H4 (cell line): ENCODE measurements at regions not wholly inside any gene's neighbourhood (a gene's known extent, or its start where the extent isn't known, plus 50 kb on each side); places are given as distances from the start of the nearest gene placed in this dataset.

Experiments used
- DNase-seq: peaks from one replicate; pipeline ENCODE4 v3.0.0-alpha.2; 2015; ENCODE audit warnings: low spot score

DNA sequence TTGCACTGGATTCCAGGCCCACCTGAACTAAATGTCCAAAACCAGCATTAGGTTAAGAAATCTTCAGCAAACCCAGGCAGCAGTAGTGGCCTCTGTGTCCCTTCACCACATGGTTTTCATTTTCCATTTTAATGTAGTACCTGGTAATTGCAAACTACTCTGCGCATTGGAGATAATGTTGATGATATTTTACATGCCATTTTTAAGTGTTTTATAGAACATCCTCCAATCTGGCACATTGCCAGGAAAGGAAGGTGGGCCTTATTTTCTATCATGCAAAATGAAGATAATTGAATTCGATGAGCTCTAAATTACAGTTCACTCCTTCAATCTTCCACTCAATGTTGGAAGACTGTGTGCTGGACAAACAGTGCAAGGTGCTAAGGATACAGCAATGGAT lies 89.5 kb downstream of the ZC3H11B start:
- no peak for DNase-seq

DNA sequence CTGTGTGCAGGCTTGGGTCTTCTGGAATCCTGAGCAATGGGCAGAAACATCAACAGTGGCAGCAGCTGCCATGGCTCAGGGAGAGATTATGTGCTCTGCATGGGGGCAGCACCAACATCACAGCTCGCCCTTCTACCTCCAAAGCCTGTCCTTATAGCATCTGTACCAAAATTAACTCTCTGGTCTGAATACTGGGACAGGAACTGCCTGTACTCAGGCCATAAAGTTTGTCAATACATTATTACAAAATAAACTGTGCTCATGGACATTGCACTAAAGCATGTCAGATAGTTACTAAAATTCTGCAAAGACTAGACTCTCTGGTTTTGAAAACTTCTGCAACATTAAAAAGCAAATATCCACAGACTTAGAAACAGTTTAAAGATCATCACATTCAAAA lies 91.6 kb downstream of the ZC3H11B start:
- no peak for DNase-seq

DNA sequence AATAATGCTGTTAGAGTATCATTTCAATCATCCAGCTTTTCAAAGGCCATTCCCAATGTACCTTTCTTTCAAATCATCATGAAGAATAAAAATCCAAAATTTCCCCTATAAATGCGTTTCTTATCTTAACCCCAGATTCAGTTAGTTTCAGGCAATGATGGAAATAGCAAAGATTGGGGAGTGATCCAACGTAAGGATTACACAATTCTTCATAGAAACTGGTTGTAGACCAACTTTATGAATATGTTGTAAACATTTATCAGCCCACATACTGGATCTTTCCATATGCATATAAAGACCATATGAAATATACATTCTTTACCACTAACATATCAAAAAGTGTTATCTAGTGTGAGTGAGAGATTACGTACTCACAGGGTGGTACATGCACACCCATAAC lies 92.7 kb downstream of the ZC3H11B start:
- no peak for DNase-seq

DNA sequence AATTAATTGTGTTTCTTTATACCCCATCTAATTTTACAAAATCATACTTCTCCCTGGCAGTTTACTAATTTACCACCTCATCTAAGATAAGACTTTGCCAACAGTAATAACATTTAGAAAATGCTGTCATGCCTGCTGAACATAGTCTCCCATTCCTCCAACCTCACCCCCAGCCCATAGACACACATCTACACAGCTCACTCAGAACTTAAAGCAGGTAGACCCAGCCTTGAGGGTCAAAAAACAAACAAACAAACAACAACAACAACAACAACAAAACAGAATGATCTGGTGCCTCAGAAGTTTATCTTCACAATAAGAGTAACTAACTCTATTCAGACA lies 94.0 kb downstream of the ZC3H11B start:
- DNase-seq: no peak

DNA sequence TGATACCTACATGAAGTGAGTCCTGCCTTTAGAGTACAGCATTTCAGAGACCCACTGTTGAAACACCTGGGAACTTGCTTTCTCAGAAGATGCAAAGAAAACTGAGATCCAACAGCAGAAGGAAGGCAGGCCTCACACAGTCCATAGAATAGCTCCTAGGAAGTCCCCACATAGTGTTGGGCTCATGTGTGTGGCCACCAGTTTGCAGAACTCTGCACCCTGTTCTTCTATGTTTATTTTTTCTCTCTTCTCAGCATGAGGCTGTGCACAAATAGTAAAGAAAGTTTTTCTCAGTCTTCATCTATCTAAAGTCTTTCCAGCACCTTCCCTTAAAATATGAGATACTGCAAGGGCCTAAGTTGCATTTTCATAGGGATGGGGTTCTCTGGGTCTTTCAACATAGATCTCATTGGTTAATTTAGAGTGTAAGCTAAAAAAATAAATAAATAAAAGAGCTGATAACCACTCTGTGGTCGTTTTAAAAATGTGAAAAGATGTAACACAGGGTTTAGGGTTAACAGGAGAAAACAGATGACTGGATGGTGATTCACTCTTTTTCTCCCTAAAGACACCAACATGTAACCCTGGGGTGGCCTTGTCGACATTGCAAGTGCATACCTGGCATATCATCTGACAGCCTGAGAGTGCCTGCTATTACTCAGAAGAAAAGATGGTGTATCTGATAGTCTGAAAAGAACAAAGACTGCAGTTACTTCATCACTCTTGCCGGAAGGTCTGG lies 94.6 kb downstream of the ZC3H11B start:
- peak; percentile 52 for DNase-seq

DNA sequence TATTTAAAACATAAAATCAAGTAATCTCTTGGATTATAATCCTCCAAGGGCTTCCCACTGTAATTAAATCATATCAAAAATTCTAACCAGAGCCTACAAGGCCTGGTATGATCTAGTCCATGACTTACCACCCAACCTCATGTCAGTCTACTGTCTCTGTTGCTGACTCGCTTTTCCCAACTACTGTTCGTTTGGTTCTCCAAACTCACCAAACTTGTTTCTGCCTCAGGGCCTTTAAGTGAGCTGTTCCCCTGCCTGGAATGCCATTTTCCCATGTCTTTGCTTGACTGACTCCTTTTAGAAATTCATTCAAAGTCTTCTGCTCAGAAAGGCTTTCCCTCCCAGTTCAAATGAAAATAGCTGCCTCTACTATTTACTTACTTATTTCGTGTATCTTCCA lies 95.9 kb downstream of the ZC3H11B start:
- DNase-seq: no peak

DNA sequence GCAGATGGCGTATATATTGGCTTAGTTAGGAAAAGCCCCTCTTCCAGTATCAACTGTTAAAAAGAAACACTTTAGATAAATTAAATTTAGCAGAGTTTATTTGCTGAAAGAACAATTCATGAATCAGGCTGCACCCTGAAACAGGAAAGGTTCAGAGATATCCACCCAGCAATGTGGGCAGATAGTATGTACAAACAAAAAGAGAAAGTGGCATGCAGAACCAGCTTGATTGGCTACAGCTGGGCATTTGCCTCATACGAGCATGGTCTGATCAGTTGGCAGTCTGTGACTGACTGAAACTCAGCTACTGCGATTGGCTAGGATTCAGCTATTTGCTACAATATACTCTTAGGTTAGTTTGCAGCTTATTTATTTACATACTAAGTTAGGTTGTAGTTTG lies 98.2 kb downstream of the ZC3H11B start:
- peak; percentile 43 for DNase-seq

DNA sequence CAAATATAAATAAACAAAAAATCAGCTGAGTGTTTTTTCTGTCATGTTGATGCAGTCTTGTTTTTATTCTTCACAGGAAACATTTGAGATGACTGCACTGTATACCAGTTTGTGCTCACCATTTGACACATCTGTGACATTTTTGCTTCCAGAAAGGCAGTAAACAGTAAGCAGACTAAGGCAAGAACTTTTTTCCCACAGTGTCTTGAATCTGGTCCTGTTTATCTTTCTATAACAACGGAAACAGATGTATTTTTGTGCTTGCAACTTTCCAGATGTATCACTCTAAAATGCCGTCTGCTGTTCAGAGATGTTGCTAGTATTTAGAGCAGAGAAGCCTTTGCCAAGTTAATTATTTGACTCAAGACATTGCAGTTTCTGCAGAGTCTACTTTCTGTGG lies 105.5 kb downstream of the ZC3H11B start:
- DNase-seq: no peak

DNA sequence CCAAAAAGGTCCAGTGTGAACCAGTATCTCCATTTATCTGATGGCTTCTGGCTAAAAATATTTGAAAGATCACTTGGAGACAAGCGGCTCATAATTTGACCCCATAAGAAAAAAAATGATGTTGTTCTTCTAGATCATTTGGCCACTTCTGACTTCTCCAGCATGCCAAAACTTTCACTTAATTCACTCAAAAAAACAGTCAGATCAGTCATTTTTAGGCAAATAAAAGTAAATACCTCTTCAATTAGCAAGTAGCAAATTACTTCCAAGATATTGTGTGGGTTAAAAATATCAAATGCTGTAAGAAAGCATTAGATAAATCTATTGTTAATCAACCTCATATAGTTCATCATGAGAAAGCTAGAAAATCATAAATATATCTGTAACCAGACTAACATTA lies 106.0 kb downstream of the ZC3H11B start:
- DNase-seq: no peak

DNA sequence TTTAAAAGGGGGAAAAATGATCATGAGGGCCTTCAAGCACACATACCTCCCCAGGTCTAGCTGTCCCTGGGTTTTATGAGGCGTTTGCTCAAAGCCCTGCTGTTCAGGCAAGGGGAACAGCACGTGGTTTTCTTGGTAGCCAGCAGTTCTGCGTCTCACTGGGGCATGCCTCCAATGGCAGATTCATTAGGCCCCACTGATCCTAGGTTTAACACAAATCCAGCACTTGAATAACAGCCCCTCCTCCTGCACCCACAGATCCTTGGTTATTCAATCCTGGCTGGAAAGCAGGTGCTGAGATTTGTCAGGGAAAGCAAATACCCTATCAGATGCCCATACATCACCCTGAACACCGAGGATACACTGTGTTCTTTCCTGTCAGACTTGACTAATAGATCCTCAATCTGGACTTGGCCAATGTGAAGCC lies 106.4 kb downstream of the ZC3H11B start:
- no peak for DNase-seq

DNA sequence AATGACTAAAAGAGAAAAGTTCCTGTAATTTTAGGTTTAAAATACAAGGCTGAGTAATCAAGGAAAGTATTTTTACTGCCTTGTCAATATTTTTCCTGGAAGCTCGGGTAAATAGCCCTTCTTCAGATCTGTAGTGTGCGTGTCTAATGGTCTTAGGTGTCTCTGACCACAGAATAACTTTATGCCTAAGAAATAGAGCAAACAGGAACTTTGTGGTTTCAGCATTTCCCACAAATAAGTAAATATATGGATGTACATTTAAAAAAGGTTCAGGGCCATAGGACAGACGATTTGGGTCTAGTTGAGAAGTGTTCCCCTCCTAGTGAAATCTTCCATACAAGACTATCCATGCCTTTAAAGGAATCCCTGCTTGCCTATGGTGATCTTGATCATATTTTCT lies 107.0 kb downstream of the ZC3H11B start:
- peak; percentile 65 for DNase-seq

DNA sequence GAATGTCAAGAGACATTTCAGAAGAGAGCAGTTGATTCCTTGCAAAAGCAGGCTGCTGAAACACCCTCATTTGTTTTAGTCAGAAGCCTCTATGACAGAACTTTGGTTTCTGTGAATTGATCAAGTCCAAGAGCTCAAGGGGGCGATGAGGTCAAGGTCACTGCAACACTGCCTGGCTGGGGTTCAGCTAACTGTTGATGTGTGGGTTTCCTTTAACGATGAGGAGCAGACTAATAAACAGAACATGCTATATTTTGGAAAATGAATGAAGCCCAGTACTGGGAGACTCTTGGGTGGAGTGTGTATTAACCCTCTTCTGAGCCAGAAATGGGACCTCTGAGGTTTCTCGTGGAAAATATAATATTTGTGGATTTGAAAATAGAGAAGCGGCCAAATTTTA lies 109.3 kb downstream of the ZC3H11B start:
- DNase-seq: no peak

DNA sequence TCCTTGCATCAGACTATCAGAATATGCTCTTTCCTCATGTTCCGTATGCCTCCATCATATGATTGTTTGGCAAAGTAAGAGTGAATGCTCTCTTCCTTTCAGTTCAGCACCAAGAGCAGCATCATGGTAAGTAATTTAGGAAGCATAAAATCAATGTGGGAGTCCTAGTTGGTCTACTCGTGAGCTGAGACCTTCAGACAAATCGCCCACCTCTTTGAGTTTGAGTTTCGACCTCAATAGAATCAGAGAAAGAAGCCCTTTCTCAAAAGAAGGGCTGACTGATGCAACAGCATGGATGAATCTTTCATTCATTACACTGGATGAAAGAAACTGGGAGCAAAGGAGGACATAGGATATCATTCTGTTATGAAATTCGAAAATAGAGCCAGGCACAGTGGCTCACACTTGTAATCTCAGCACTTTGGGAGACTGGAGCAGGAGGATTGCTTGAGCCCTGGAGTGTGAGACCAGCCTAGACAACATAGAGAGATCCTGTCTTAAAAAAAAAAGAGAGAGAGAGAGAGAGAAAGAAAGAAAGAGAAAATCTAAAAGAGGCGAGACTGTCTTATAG lies 112.5 kb downstream of the ZC3H11B start:
- no peak for DNase-seq

DNA sequence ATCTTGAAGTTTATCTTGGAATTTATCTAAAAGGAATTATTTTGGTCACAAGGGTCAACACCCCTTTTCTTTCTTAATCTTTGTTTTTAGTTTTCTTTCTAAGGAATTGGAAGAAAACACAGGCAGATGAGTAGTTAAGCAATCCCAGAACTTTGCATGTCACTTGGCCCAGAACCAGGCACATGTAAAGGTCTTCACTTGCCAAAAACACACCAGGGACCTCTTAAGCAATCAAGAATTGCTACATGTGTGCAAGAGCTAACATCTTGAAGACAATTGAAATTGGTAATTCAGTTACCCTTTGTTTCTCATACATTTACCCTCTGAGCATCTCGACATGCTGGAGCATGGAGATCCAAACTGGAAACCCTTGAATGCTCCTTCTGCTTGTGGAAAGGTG lies 114.2 kb downstream of the ZC3H11B start:
- DNase-seq: no peak

DNA sequence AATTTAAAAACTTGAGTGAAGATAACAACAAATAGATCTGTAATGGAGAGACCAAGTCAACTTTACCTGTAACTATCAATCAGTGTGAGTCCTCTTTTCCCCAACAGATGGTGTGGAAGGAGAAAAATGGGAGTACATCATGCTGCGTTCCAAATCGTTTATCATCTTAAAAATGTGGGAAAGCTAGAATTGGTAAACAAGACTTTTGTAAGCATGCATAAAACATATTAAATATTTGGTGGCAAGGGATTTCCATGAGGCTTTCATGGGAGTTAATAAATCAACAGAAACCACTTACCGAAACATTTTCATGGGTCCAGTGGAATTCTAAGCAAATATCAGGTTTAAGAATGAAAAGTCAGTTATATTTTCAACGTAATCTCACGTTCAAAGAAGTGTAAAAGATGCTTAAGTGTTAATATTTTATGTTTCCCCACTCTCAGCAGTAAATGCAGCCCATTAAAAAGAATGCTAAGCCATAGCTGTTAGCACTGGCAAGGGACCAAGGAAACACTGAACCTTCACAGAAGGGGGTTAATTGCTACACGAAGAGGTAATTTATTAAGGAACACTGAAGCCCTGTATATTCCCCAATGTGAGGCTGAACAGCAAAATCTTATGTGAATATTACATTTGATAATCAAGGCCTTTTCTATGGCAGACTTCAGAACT lies 117.0 kb downstream of the ZC3H11B start:
- DNase-seq: no peak

DNA sequence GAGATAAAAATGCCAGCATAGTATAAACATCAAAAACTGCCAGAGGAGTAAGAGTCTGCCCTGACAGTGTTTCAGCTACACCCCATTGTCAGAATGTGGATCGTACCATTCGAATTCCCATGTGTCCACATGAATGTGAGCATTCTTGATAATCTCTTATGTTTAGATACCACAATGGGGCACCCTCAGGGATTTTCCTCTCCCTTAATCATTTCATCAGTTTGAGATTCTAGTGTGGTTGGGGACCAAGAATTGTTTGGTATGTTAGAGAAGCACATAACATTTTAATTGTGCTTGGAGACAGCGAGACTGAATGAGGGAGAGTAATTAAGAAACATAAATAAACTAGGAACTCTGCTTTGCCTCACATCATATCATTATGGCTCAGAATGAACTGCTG lies 120.2 kb downstream of the ZC3H11B start:
- DNase-seq: no peak

DNA sequence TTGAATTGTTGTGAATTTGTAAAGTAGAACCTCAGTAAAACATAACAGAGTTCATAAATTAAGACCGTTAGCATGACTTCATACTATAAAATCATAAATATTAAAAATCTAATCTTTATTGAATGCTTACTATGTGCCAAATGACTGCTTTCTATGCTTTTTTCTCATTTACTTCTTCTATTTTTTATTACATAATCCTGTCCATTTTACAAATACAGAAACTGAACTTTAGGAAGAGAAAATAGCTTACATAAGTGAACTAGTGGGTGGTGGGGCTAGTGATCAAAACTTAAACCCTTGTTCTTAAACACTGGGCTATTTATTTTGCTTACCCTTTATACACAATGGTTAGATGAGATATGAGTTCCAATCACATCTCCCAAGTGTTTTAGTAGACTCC lies 122.3 kb downstream of the ZC3H11B start:
- DNase-seq: no peak

DNA sequence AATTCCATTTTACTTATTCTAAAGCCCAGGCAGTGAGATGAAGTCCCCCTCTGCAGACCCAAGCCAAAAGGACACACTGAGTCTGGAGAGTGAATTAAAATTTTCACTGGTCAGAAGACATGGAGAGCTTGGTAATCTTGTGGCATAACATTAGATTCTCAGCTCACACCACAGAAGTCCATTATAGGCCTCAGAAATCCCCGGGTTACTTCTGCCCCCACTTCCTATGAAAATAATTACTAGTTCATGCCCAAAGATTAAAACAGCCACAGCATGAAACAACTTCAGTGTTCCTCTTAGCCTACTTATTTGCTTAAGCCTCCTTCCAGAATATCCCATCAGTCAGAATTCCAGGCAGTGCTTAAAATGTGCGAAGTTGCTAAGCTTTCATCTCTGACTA lies 123.3 kb downstream of the ZC3H11B start:
- DNase-seq: no peak

DNA sequence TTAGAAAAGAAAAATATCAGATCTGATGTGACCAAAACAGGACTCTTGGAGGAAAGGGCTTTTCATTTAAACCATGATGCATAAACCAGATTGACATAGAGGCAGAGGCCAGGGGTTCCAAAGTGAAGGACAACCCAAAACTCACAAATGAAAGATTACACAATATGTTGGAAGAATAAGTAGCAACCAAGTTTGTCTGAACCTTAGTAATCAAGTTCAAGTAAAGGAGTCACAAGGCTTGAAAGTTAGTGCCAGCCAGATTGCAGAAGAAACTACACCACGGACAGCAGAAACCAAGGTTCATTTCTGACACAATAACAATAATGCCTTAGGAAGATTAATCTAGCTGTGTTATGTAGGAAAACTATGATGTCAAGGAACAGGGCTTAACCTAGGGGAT lies 124.6 kb downstream of the ZC3H11B start:
- DNase-seq: no peak

DNA sequence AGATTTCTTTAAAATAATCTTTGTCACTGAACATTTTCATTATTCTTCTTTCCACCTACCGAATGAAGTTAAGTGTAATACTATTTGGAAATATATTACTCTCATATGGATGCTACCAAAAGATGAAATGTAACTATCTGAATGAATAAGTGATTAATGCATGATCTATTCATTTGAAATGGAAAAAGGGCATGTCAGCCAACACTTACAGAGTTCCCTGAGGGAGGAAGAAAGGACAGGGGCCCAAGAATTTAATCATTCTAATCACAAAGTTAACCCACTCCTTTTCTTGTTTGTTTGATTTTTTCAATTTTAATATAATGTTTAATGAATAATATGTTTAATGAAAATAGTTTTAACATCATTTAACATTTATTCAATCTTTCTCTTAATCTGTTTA lies 129.4 kb downstream of the ZC3H11B start:
- no peak for DNase-seq

DNA sequence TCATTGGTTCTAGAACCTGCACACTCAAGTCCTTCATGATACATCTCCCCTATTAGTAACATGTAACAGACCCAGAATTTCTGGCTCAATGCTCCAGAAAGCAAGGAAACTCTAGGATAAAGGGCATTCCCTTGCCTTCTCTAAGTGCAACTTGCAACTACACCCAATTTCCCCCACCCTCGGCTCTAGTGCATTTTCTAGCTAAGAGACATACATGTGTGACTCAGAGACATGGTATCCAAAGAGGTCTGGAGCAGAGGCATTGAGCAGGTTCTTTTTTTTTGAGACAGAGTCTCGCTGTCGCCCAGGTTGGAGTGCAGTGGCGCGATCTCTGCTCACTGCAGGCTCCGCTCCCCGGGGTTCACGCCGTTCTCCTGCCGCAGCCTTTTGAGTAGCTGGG lies 132.9 kb downstream of the ZC3H11B start:
- DNase-seq: no peak

DNA sequence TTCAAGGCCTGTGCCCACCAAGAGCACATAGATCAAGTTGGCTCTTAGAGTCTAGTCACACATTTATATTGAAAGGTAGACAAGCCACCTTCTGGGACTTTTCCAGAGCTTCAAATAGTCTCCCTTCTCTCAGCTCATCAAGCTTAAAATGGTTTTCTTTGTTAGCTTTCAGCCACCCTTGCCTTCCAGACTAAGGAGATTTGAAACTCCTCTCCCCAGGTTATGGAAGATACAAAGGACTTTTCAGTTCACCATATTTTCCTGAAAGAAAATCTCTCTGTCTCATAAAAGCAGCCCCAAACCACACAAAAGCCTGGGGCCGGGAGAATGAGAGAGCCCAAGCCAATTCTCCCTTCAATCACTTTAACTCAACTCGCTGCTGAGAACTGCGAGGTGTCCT lies 134.1 kb downstream of the ZC3H11B start:
- no peak for DNase-seq

DNA sequence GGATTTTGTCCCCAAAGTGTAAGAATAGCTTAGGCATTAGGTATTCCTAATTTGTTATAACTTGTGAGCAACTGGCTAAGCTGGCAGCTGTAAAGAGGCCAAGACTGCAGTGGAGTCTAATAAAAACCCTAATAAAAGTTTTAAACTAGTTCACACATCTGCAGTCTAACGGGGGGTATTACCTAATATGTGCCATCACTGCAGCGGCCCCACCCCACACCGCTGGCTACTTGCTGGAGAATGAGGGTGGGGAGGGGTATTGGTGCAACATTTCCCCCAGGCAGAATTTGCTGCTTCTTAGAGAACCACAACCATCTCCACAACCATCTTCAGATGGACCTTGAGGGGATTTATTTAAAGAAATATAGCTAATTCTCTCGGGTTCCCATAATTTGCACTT lies 135.0 kb downstream of the ZC3H11B start:
- no peak for DNase-seq

DNA sequence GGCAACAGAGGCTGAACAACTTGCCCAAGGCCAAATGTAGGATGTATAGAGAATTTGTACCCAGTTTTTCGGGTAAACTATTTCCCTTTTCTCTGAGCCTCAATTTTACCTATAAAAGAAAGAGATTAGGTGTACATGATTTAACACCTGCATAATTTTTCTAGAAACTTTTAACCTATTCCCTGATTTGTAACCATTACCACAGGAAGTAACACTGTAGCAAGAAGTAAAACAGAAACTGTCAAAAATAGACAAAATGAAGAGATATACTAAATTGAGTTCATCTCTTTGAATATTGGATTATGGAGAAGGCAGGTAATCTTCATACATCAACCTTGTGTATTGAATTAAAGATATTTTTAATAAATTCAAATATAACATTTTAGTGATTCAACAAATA lies 136.2 kb downstream of the ZC3H11B start:
- no peak for DNase-seq
